NCI-H345 treated with DMSO at 0.1 percent for 48 hours (cell line): ENCODE measurements at regions not wholly inside any gene's neighbourhood (a gene's known extent, or its start where the extent isn't known, plus 50 kb on each side); places are given as distances from the start of the nearest gene placed in this dataset.
"Not testable (repeated sequence)": the region's sequence is repeated elsewhere in the genome, so short reads cannot be mapped to it uniquely, and the experiment has no call there.

Experiments
- DNase-seq: peaks from one replicate; lab custom pipeline; 2025; ENCODE audit not compliant: unreplicated experiment; lab: John Stamatoyannopoulos, UW

DNA sequence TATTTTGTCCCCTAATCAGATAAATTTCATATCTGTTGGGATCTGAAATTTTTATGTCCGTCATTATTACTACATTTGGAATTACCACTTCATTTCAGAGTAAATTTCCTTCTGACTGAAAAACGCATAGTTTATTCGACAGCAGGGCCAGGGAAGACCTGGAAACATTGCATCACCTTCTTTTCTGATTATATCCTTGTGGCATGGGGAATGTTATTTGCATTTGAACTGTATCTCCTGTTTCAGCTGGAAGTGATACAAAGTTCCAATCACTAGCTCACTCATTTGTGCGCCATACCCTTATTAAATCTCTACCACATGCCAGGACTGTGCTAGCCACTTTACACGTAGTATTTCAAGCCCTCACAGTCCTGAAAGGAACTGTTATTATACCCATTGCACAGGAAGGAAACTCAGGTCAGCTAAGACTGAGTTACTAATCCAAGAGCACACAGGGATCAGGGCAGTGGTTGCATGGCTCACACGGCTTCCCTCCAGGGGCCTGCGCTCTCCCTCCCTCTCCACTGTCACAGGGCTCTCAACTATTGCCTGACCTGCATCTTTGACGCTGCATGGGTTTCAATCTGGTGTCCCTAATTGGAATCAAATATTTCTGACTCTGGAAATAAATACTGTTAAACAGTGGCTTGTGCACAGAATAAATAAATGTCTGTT is 84.4 kb upstream of the NANOS1 start:
- DNase-seq: no peak

DNA sequence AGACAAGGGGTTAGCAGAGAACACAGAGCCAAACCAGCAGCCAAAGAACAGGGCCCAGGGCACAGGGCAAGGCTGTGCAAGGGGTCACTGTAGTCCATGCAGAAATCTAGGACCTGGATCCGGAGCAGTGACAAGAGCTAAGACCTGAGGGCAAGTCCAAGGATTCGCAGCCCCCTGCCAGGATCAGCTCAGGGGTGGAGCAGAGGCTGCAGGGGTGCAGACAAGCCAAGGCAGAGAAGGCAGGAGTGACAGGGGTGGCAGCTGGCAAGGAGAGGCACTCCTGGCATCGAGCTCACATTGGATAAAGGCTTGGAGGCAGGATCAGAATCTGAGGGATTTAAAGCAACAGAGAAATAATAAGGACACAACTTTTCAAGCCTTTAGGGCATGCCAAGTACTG is 80.7 kb upstream of the NANOS1 start:
- DNase-seq: no peak

DNA sequence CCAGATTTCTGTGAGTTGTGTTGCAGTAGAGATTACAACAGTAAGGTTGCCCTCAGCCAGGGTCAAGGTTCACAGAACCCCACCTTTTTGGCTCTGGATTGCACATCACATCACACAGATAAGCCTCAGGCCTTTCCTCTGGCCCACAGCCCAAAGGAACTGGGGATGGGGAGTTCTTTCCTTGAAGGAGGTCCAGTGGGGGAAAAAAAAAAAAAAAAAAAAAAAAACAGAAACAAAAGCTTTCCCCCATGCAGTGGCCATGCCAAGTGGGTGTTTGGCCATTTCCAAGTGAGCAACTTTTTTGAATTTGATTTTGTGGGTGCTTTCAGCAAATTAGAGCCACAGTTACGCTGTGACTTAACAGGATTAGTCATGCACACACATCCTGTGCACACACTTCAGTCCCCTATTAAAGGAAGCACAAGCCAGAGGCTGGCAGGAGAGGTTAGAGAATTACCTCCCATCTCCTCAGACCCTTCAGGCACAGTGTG is 79.3 kb upstream of the NANOS1 start:
- DNase-seq: no peak

DNA sequence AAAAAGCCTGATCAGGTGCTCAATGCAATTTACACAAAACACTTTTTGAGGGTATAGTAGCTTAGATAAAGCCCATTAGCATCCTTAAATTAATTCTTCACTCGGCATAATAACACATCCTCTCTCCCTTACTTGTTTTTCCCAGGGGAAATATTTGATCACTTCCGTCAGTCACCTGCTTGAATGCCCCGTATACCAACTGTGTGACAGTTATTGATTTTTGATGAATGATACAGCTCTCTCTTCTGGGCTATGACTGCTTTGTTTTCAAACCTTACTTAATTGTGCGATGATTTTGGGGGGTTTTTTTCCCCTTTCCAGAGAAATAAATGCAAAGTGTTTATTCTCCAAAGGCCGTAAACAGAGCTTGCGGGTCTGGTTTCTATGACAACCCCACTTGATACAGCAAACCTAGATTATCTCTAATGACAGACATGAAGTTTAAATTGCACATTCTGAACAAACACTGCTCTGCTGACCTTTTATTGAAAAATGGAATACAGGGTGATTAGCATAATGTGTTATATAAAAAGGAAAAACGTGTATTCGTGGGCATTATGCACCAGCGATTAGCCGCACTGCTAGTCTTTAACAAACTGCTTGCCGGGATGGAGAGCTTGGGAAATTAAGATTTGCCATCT is 78.4 kb upstream of the NANOS1 start:
- DNase-seq: no peak

DNA sequence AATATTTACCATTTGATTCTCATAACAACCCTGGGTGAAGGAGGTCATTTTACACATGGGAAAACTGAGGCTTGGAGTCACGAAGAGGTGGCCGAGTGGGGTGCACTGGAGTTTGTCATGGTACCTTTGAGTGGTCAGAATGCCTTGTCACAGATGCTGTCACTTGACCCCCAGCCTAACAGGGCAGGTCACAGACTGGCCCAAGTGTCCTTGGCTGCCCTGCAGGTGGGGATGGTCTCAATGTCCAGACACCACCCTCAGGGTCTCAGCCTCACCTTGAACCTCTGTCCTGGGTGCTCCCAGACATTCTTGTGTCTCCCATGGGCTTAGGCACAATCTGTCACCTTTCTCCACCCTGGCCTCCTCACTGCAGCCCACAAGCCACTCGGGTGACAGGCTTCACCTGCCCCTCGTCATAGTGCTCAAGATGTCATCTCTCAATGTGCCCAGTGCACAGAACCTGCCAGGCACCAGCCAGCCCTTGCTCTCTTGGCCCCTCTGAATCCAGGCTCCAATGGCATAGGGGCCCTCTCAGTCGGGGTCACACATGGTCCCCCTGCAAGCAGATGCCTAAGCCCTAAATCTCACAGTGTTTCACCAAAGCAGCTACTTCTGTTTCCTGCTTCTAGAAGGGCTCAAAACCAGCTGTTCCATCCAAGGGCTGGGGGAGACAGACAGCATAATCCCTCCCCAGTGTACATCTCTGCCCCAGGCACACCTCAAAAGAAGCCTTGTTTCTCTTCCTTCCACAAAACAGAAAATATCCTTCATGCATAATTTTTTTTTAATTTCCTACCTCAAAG is 76.8 kb upstream of the NANOS1 start:
- no peak for DNase-seq

DNA sequence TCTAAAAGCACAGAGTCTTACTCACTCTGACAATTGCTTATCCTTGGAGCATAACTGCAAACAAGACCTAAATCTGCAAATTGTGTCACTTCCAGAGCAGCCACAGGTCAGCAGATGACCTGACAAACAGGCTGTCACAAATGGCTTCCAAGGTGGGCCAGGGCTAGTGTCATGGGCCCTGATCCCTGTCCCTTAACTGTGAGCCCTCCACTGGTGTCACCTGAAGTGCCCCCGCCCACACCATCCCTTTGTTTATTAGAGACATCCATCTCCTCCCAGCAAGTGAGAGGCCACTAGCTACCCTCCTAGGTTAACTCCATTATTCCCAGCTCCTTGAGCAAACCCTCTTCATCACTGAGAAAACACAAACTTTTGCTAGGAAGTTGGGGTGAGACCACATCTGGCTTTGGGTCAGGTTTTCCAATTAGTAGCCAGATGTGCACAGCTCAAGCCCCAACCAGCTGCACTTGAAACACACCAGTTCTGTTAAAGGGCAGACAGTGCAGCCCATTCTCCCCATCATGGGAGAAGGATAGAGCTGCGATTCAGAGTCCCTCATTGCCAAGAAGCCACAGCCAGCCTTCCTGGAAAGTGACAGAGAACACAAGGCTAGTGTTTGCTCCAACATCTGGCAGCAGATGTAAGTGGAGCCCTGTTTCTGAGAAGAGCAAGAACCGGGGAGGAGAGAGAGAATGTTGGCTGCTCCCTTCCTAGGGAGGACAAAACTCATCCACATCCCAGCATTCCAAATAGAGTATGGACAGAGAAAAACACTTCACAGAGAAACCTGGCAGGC is 75.7 kb upstream of the NANOS1 start:
- no peak for DNase-seq

DNA sequence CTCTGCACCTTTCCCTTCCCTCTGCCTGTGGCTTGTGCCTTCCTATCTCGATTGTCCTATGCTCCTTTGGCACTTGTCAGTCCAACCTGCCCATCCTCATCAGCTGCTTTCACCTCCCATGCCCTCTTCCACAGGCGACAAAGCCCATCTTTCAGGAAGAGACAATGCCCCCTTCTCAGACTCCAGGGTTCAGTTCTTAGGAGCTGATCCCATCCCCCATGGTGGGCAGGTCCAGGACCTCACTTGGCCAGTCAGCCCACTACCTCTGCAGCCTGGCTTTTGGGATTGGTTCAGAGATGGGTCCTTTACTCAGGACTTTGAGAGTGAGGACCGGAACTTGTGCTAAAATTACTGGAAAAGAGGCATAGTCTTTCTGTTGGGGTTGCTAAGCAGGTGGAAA is 74.0 kb upstream of the NANOS1 start:
- DNase-seq: no peak

DNA sequence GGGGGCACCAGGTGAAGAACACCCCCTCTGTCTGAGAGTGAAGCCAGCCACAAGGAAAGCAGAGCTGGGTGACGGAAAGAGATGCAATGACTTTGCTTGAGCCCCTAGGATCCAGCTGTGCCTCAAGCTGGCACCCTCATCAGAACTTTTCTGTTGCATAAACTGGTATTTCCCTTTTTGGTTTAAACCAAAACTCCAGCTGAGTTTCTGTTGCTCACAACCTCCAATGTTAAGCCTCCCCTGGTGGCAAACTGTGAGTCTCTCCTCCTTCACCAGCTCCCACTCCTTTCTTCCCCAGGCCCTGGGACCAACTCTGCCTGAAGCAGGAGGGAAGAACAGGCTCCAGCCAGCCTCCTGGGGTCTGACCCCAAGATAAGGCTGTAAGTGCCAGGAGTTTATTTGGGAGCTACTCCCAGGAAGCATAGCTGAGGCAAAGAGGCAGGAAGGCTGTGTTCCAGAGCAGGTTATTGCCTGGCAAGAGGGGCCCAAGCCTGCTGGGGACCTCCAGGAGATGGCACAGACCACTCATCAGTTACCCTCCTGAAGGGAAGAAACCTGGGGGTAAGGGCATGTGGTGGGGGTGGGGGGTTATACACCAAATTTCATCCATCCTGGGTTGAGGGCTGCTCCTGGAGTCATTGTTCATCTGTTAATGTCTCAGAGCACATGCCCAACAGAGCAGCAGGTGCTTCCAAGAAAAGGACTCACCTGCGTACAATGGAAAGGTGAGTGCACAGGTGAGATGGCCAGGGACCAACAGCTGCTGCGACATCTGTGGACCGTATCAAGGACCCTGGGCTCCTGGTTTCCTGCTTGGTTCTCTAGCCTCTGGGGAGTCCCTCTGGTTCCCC is 73.3 kb upstream of the NANOS1 start:
- DNase-seq: no peak

DNA sequence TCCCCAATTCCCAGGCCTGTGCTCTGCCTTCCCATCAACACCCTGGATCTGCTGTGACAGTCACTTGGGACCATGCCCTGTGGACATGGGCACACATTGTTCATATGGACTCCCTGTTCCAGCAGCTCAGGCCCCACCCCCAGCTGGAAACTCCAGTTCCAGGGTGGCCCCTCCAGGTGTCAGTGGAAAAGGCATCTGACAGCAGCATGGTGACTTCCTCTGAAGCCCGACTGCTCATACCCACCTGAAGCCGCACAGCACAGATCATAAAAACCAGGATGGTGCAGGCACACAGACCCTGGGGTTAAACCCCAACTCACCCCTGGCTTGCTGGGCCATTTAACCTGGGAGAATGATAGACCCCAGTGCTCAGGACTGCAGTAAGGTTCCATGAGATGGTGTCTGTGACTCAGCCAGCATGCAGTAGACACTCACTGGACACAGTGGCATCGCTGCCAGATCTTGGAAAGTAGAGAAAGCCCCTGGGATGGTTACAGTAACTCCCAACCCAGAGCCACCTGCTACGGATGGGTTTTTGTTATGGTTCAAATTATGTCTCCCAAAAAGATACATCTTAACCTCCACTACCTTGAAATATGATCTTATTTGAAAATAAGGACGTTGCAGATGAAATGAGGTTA is 72.6 kb upstream of the NANOS1 start:
- no peak for DNase-seq

DNA sequence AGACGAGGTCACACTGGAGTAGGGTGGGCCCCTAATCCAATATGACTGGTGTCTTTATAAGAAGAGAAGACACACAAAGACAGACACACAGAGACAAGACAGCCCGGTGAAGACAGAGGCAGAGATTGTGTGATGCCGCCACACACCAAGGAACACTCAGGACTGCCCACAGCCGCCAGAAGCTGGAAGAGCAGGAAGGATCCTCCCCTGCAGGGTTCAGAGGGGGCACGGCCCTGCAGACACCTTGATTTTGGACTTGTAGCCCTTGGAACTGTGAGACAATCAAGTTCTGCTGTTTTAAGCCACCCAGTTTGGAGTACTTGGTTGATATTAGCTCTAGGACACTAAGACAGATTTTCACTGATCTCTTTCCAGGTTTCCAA is 72.1 kb upstream of the NANOS1 start:
- no peak for DNase-seq

DNA sequence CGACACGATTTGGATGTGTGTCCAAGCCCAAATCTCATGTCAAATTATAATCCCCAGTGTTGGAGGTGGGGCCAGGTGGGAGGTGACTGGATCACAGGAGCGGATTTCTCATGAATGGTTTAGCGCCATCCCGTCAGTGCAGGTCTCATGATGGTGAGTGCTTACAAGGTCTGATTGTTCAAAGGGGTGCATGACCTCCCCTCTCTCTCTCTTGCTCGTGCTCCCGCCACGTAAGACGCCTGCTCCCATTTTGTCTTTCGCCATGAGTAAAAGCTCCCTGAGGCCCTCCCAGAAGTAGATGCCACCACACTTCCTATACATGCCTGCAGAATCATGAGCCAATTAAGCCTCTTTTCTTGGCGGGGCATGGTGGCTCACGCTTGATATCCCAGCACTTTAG is 71.5 kb upstream of the NANOS1 start:
- no peak for DNase-seq

DNA sequence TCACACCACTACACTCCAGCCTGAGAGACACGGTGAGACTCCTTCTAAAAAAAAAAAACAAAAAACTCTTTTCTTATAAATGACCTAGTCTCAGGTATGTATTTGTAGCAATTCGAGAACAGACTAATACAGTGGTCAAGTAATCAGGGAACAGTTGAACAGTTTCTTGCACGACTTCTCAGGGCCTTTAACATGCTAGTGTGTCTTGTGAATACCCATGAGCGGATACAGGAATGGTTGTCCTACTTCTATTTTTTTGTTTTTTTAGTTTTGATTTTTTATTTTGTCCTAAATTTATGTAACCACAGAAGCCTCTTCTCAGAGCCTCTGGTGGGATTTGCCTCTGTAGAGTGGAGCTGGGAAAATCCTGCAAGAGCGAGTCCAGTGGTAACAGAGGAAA is 71.0 kb upstream of the NANOS1 start:
- DNase-seq: no peak

DNA sequence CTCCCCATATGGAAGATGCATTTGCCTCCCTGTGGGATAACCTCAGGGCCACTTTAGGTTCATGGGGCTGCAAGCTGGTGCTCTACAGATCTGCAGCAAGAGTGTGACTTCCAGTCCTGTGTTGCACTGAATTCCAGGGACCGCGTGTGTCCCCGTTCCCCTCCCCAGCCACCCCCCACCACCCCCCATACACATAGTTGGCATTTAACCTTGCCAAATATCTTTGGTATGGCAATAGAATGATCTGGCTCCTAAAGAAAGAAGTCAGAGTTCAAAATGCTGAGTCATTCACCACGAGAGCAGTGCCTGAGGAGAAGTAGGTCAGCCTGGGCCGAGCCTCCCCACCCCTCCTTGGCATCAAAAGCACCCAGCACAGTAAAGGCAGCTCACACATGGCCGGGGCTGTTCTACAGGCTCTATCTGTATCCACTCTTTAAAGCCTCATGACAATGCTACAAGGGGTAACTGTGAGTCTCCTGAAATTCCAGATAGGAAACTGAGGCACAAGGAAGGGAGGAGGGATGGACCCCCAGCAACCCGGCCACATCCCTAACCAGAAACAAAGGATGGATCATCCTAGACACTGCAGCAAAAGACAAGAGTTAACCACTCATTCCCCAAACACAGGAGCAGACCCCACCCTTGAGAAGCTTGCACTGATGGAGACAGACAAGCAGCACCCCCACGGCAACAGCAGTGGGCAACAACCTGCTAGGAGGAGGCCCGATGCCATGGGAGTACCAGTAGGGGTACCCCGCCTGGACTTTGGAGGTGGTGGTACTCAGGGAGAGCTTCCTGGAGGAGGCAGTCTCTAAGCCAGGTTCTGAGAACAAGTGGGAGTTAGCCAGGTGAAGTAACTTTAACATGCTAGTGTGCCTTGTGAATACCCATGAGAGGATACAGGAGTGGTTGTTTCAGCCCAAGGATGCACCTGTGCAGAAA is 70.3 kb upstream of the NANOS1 start:
- no peak for DNase-seq

DNA sequence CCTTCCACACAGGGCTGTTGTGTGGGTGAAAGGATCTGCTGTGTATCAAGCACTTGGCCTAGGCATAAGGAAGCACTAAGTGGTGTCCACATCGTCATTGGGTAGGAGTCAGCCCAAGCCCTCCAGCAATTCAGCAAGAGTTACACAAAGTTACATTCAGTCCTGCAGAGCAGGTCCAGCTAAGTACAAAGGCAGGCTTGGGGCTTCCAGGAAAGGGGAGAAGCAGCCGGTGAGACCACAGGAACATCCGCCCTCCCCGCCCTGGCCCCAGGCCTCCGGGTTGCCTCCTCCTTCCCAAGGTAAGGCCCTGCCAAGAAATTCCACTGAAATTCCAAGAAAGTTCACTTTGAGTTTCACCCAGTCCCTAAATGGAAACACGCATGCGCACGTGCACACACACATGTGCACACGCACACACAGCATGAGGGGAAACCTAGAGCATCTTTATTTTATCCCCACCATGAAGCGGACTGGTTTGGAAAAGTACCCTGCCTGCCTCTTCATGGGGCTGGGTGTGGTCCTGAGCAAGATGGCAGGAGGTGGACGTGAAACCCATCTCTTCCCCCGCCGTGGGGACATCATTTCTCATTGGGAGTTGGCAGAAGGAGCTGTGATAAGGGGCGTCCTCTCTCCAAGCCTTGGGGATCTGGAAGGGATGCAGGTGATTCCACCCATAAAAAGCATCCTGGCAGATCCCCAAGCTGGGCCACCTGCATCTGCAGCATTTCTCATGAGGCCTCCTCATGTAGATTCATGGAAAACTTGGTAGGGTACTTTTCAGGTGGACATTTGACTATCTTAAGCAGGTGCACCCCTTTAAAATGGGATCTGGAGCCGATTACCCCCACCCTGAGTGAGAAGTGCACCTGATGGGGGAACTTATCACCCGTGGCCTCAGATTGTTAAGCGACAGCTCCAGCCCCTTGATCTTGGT is 69.1 kb upstream of the NANOS1 start:
- no peak for DNase-seq

DNA sequence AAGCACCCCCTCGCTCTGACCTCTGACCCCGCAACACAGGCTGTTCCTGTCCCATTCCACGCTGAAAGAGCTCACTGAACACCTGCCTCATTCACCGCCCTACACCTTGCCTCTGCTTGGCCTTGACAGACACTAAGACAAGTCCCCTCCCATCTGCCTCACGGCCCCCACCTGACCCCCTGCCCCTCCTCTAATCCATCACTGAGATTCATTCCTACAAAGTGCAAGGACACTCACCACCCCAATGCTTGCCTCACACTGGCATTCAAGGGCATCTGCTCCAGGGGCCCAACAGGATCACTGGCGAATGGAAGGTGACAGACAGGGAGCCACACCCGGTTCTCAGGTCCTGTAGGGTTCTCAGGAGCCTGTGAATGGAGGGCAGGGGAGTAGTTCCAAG is 68.1 kb upstream of the NANOS1 start:
- DNase-seq: no peak

DNA sequence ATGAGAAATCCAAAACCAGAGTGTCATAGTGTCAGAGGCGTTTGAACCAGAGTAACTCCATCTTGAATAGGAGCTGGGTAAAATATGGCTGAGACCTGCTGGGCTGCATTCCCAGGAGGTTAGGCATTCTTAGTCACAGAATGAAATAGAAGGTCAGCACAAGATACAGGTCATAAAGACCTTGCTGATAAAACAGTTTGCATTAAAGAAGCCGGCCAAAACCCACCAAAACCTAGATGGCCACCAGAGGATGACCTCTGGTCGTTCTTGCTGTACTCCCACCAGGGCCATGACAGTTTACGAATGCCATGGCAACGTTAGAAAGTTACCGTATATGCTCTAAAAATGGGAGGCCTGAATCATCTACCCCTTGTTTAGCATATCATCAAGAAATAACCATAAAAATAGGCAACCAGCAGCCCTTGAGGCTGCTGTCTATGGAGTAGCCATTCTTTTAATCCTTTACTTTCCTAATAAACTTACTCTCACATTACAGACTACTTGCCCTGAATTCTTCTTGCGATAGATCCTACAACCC is 67.1 kb upstream of the NANOS1 start:
- not testable (repeated sequence) for DNase-seq

DNA sequence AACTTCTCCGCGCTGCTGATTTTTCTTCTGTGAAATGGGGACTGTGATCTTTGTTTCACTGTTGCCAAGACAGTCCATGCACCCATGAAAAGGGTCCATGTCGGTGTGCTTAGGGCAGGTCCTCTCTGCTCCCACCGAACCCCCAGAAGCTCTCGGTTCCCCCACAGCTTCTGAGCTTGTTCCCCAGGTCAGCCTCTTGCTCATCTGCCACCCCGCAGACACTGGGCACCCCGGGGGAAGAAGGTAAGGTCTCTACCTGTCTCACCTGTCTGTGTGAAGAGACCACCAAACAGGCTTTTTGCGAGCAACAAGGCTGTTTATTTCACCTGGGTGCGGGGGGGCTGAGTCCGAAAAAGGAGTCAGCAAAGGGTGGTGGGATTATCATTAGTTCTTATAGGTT is 66.2 kb upstream of the NANOS1 start:
- DNase-seq: no peak

DNA sequence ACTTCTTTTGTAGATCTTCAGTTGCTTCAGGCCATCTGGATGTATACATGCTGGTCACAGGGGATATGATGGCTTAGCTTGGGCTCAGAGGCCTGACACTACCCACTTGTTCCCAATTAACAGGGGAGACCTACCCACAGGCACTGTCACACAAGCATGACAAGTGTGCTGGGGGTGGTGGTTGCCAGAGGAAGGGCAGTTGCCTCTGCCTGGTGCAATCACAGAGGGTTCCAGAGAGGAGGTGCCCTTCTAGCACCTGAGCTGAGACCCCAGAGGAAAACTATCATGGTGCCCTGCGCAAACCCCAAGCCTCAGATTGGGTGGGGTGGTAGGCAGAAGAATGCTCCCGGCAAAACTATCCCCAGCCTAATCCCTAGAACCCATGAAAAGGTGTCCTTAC is 65.6 kb upstream of the NANOS1 start:
- no peak for DNase-seq
